ENCODE measurements at regions not wholly inside any gene's neighbourhood (a gene's known extent, or its start where the extent isn't known, plus 50 kb on each side); places are given as distances from the start of the nearest gene placed in this dataset.

GRCh38 chr7:128162666-128163065 lies 78.4 kb upstream of the LEP start:
- no peak for TF ChIP-seq CTCF (conservative IDR thresholded peaks at IDR 0.05; ENCODE audit: control insufficient read depth, insufficient read depth, low read depth, low read length)
- DNase-seq (ENCODE audit: low read depth), result no peak
- no peak overlapping the region for H3K4me3 ChIP-seq (ENCODE audit: control insufficient read depth, low read depth, low read length)

DNA sequence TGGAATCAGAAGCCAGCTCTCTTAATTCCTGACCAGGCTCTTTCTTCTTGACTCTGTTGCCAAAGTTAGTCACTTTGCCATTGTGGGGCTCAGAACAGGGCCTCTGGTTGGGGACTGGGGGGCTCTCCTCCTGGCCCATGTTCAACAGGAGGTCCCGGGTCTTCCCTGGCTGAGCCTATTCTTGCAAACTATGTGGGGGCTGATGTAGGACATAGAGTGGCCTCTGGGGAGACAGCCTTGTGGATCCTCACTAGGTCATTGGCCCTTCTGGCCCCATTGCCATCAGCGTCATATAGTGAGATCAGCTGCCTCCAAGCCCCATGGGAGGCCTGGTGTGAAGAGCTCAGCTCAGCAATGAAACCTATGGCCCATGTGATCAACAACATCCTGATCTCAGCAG lies 77.6 kb upstream of the LEP start:
- H3K4me3 ChIP-seq (ENCODE audit: control insufficient read depth, low read depth, low read length), result no peak overlapping the region
- no peak for DNase-seq (ENCODE audit: low read depth)
- TF ChIP-seq CTCF (conservative IDR thresholded peaks at IDR 0.05; ENCODE audit: control insufficient read depth, insufficient read depth, low read depth, low read length), result no peak

- DNase-seq (ENCODE audit: low read depth), result peak; percentile 77
These were observed 76.8 kb upstream of the LEP start for GRCh38 chr7:128164061-128164954.

GRCh38 chr7:128164955-128165670 lies 76.0 kb upstream of the LEP start:
- TF ChIP-seq CTCF (conservative IDR thresholded peaks at IDR 0.05; ENCODE audit: control insufficient read depth, insufficient read depth, low read depth, low read length), result no peak
- H3K4me3 ChIP-seq (ENCODE audit: control insufficient read depth, low read depth, low read length), result no peak overlapping the region
- no peak for DNase-seq (ENCODE audit: low read depth)

More at GRCh38 chr7:128164061-128164954, 76.8 kb upstream of the LEP start:
- no peak overlapping the region for H3K4me3 ChIP-seq (ENCODE audit: control insufficient read depth, low read depth, low read length)
- no peak for TF ChIP-seq CTCF (conservative IDR thresholded peaks at IDR 0.05; ENCODE audit: control insufficient read depth, insufficient read depth, low read depth, low read length)

GRCh38 chr7:128165927-128166420 lies 75.1 kb upstream of the LEP start:
- no peak for DNase-seq (ENCODE audit: low read depth)
- TF ChIP-seq CTCF (conservative IDR thresholded peaks at IDR 0.05; ENCODE audit: control insufficient read depth, insufficient read depth, low read depth, low read length), result no peak
- H3K4me3 ChIP-seq (ENCODE audit: control insufficient read depth, low read depth, low read length), result no peak overlapping the region

- no peak for DNase-seq (ENCODE audit: low read depth)
- TF ChIP-seq CTCF (conservative IDR thresholded peaks at IDR 0.05; ENCODE audit: control insufficient read depth, insufficient read depth, low read depth, low read length), result no peak
- H3K4me3 ChIP-seq (ENCODE audit: control insufficient read depth, low read depth, low read length), result no peak overlapping the region
These were observed 74.5 kb upstream of the LEP start for GRCh38 chr7:128166603-128167041.

Measured in fibroblast of mammary gland (primary cell).